HEK293T (cell line): ENCODE measurements at regions not wholly inside any gene's neighbourhood (a gene's known extent, or its start where the extent isn't known, plus 50 kb on each side); places are given as distances from the start of the nearest gene placed in this dataset.

Experiments
- L3MBTL2 ChIP-seq: fragments of 450-650 bp; conservative IDR thresholded peaks from 2 replicates; pipeline ENCODE4 v1.6.1; 2016; ENCODE audit warnings: mild to moderate bottlenecking
- NFRKB ChIP-seq: fragments of 450-650 bp; IDR thresholded peaks from 2 replicates; pipeline ENCODE4 v1.6.1; 2016; ENCODE audit warnings: mild to moderate bottlenecking, moderate library complexity
- SP1 ChIP-seq: fragments of 450-650 bp; IDR thresholded peaks from 2 replicates; pipeline ENCODE4 v1.6.1; 2017
- SUZ12 ChIP-seq: fragments of 450-650 bp; IDR thresholded peaks from 2 replicates; pipeline ENCODE4 v1.6.1; 2016; ENCODE audit warnings: mild to moderate bottlenecking

GRCh38 chr15:39102431-39102830, 478.4 kb upstream of the THBS1 start:
- TF ChIP-seq L3MBTL2 (no peak), SP1 (no peak), NFRKB (no peak), SUZ12 (no peak)
